Left ventricle myocardium inferior (tissue), 1 donor: ENCODE measurements at regions not wholly inside any gene's neighbourhood (a gene's known extent, or its start where the extent isn't known, plus 50 kb on each side); places are given as distances from the start of the nearest gene placed in this dataset.

Experiments used
- DNase-seq: peaks from one replicate; pipeline ENCODE4 v3.0.0-alpha.2; 2020
- H3K27ac ChIP-seq: fragments of 200-600 bp; replicated peaks from 2 replicates; pipeline ENCODE4 v1.8.0; 2021
- H3K27me3 ChIP-seq: fragments of 200-600 bp; 2 replicates; pipeline ENCODE4 v1.8.0; 2021; ENCODE audit warnings: low read depth
- H3K36me3 ChIP-seq: fragments of 200-600 bp; 2 replicates; pipeline ENCODE4 v1.8.0; 2021
- H3K4me1 ChIP-seq: fragments of 200-600 bp; 2 replicates; pipeline ENCODE4 v1.8.0; 2021
- H3K4me3 ChIP-seq: fragments of 200-600 bp; 2 replicates; pipeline ENCODE4 v1.8.0; 2021; ENCODE audit warnings: mild to moderate bottlenecking, moderate library complexity
- H3K9me3 ChIP-seq: fragments of 200-600 bp; replicated peaks from 2 replicates; pipeline ENCODE4 v1.8.0; 2021
- CTCF ChIP-seq: fragments of 200-600 bp; IDR thresholded peaks from 2 replicates; pipeline ENCODE4 v1.8.0; 2021; ENCODE audit warnings: antibody characterized with exemption, mild to moderate bottlenecking, borderline replicate concordance
- intact Hi-C: fragments of 100-400 bp; cut with micrococcal nuclease; formaldehyde crosslinking; loops from one replicate; pipeline ENCODE4 v1.11.0; 2022
- donor health status: DM: no; HTN: yes; CAD: no; lungs with severe emphysema.

- no peak overlapping the region for H3K27ac ChIP-seq
- no peak overlapping the region for H3K4me3 ChIP-seq
- H3K4me1 ChIP-seq, result no peaks in the 10 kb centered on the region
- H3K36me3 ChIP-seq, result no peaks in the 10 kb centered on the region
- H3K27me3 ChIP-seq, result peaks cover 86% of the 10 kb centered on the region
- no peak for TF ChIP-seq CTCF
- intact Hi-C loops, result no loop called here
- no peak for DNase-seq
- no peaks in the 10 kb centered on the region for H3K9me3 ChIP-seq
Observed at GRCh38 chr9:135225619-135226228, 138.3 kb downstream of the OLFM1 start.

DNA sequence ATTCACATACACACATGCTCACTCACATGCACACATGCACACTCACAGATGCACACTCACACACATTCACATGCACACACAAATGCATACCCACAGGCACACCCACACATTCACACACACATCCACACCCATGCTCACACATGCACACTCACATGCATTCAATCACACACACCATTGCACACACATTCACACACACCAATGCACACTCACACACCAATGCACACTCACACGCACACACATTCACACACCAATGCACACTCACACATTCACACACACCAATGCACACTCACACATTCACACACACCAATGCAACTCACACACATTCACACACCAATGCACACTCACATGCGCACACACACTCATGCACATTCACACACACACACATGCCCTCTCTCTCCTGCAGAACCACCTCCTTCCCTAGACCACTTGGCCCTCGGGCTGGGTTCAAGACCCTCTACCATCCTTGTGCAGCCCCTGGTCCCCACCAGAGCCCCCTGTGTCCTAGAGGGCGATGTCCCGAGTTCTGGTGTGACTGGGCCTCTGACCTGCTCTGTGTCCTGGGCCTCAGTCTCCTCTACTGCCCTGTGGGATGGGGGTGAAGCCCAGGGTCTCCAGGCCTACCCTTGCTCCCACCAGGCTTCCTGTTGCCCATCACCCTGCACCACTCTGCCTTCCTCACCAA, 139.0 kb downstream of the OLFM1 start:
- H3K9me3 ChIP-seq, result no peaks in the 10 kb centered on the region
- intact Hi-C loops, result no loop called here
- H3K4me3 ChIP-seq, result no peak overlapping the region
- no peaks in the 10 kb centered on the region for H3K36me3 ChIP-seq
- H3K27ac ChIP-seq, result no peak overlapping the region
- H3K4me1 ChIP-seq, result no peaks in the 10 kb centered on the region
- TF ChIP-seq CTCF, result no peak
- DNase-seq, result peak; percentile 5
- peaks cover 86% of the 10 kb centered on the region for H3K27me3 ChIP-seq

DNA sequence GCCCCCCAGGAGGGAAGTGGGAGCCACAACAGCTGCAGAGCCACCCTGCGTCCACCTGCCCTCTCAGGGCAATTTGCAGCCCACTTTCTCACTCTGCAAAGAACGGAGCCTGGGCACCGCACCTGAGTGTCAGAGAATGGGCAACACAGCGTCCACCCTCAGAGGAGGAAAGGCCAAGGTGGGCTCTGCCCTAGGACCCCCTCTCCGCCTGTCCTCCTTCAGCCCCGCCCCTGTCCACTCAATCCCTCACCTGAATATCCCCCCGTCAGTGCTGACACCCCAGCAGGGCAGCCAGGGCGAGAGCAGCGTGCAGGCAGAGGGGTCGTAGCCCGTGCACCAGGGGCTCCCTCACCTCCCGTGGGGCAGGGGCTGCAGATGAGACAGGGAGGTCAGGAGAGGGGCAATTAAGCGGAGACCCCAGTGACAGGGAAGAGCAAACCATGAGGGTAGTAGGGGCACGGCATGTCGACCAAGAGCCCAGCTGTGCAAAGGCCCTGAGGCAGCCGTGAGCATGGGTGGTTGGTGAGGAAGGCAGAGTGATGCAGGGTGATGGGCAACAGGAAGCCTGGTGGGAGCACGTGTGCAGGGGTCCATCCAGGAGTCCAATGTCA, 140.3 kb downstream of the OLFM1 start:
- no peak overlapping the region for H3K27ac ChIP-seq
- no peaks in the 10 kb centered on the region for H3K36me3 ChIP-seq
- H3K4me1 ChIP-seq, result no peaks in the 10 kb centered on the region
- no peak for TF ChIP-seq CTCF
- peak; percentile 3 for DNase-seq
- H3K4me3 ChIP-seq, result no peak overlapping the region
- intact Hi-C loops, result no loop called here
- H3K27me3 ChIP-seq, result peaks cover 82% of the 10 kb centered on the region
- no peaks in the 10 kb centered on the region for H3K9me3 ChIP-seq

GRCh38 chr9:135228345-135228982, 141.0 kb downstream of the OLFM1 start:
- intact Hi-C loops, result no loop called here
- Histone ChIP-seq H3K27ac (no peak overlapping the region), H3K4me1 (no peaks in the 10 kb centered on the region), H3K27me3 (peaks cover 75% of the 10 kb centered on the region), H3K9me3 (peaks cover 5% of the 10 kb centered on the region), H3K4me3 (no peak overlapping the region), H3K36me3 (no peaks in the 10 kb centered on the region)
- DNase-seq, result peak; percentile 3
- TF ChIP-seq CTCF, result no peak

DNA sequence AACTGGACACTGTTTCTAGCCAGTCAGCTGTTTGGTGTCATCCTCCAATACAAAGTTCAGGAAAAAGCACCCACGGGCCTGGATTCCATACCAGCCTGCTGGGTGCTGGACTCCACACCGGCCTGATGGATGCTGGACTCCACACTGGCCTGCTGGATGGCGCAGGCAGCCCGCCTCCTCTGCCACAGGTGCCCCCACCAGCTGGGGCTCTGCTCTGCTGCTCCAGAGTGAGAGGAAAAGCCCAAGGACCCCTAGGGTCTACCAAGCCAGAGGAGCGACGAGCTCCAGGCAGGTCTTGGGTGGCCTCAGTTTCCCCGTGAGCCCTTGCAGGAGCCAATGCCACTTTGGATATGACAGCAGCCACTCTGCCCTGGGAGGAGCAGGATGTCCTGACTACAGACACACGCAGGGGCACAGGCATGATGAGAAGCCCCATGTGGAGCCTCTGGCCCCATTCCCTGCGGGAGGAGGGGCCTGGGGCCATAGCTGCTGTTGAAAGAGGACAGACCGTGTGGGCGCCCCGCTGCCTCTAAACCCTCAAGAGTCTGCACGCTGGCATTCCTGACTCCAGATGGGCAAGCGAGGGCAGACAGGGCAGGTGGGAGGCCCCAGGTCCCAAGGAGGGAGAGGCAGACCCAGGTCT, 141.6 kb downstream of the OLFM1 start:
- no peaks in the 10 kb centered on the region for H3K4me1 ChIP-seq
- peak; percentile 10 for DNase-seq
- H3K9me3 ChIP-seq, result peaks cover 11% of the 10 kb centered on the region
- TF ChIP-seq CTCF, result no peak
- no peaks in the 10 kb centered on the region for H3K36me3 ChIP-seq
- H3K27me3 ChIP-seq, result peaks cover 73% of the 10 kb centered on the region
- H3K4me3 ChIP-seq, result no peak overlapping the region
- no peak overlapping the region for H3K27ac ChIP-seq
- intact Hi-C loops, result no loop called here
